ENCODE measurements at regions not wholly inside any gene's neighbourhood (a gene's known extent, or its start where the extent isn't known, plus 50 kb on each side); places are given as distances from the start of the nearest gene placed in this dataset.

GRCh38 chr6:40809627-40810026, 222.5 kb upstream of the LRFN2 start:
- Histone ChIP-seq H3K27me3 (ENCODE audit: insufficient read depth, low read length) (no peaks in the 10 kb centered on the region), H3K36me3 (ENCODE audit: insufficient read depth, low read length) (no peaks in the 10 kb centered on the region), H4K20me1 (ENCODE audit: insufficient read depth, low read length) (no peaks in the 10 kb centered on the region), H3K4me2 (ENCODE audit: low read length) (no peak overlapping the region), H3K4me3 (ENCODE audit: low read depth, low read length, poor library complexity, severe bottlenecking) (no peak overlapping the region), H2AFZ (ENCODE audit: low read length) (no peak overlapping the region), H3K27ac (ENCODE audit: low read depth, low read length, poor library complexity, severe bottlenecking) (no peak overlapping the region), H3K9me2 (ENCODE audit: low read depth, low read length) (no peaks in the 10 kb centered on the region), H3K9ac (ENCODE audit: low read length) (no peak overlapping the region), H3K9me3 (ENCODE audit: low read length) (no peaks in the 10 kb centered on the region), H3K4me1 (ENCODE audit: insufficient read depth, low read length, severe bottlenecking) (no peaks in the 10 kb centered on the region), H3K79me2 (ENCODE audit: insufficient read depth, low read length) (no peaks in the 10 kb centered on the region), H3F3A (ENCODE audit: insufficient read depth, low read length) (no peaks in the 10 kb centered on the region)
- no peak for TF ChIP-seq CTCF (IDR thresholded peaks at IDR 0.05; ENCODE audit: low read length)

- H3K27ac ChIP-seq (ENCODE audit: low read depth, low read length, poor library complexity, severe bottlenecking) = no peak overlapping the region
- H2AFZ ChIP-seq (ENCODE audit: low read length) = no peak overlapping the region
Measured at GRCh38 chr6:40807484-40807883, 220.3 kb upstream of the LRFN2 start.

GRCh38 chr6:40806256-40806864, 219.2 kb upstream of the LRFN2 start:
- H3K79me2 ChIP-seq (ENCODE audit: insufficient read depth, low read length) = no peaks in the 10 kb centered on the region

More at GRCh38 chr6:40807484-40807883, 220.3 kb upstream of the LRFN2 start:
- H3K27me3 ChIP-seq (ENCODE audit: insufficient read depth, low read length) = no peaks in the 10 kb centered on the region
- no peaks in the 10 kb centered on the region for H4K20me1 ChIP-seq (ENCODE audit: insufficient read depth, low read length)
- no peaks in the 10 kb centered on the region for H3K9me2 ChIP-seq (ENCODE audit: low read depth, low read length)
- TF ChIP-seq CTCF (IDR thresholded peaks at IDR 0.05; ENCODE audit: low read length) = no peak
- H3K9ac ChIP-seq (ENCODE audit: low read length) = no peak overlapping the region
- no peaks in the 10 kb centered on the region for H3K36me3 ChIP-seq (ENCODE audit: insufficient read depth, low read length)
- no peaks in the 10 kb centered on the region for H3K9me3 ChIP-seq (ENCODE audit: low read length)
- H3K4me1 ChIP-seq (ENCODE audit: insufficient read depth, low read length, severe bottlenecking) = no peaks in the 10 kb centered on the region
- H3K4me2 ChIP-seq (ENCODE audit: low read length) = no peak overlapping the region
- H3K4me3 ChIP-seq (ENCODE audit: low read depth, low read length, poor library complexity, severe bottlenecking) = no peak overlapping the region
- H3K79me2 ChIP-seq (ENCODE audit: insufficient read depth, low read length) = no peaks in the 10 kb centered on the region
- H3F3A ChIP-seq (ENCODE audit: insufficient read depth, low read length) = no peaks in the 10 kb centered on the region

More at GRCh38 chr6:40806256-40806864, 219.2 kb upstream of the LRFN2 start:
- H3K4me3 ChIP-seq (ENCODE audit: low read depth, low read length, poor library complexity, severe bottlenecking) = no peak overlapping the region
- no peak overlapping the region for H3K4me2 ChIP-seq (ENCODE audit: low read length)
- no peak overlapping the region for H3K9ac ChIP-seq (ENCODE audit: low read length)
- no peak overlapping the region for H2AFZ ChIP-seq (ENCODE audit: low read length)
- no peaks in the 10 kb centered on the region for H3K4me1 ChIP-seq (ENCODE audit: insufficient read depth, low read length, severe bottlenecking)
- no peaks in the 10 kb centered on the region for H4K20me1 ChIP-seq (ENCODE audit: insufficient read depth, low read length)
- H3K27me3 ChIP-seq (ENCODE audit: insufficient read depth, low read length) = no peaks in the 10 kb centered on the region
- TF ChIP-seq CTCF (IDR thresholded peaks at IDR 0.05; ENCODE audit: low read length) (no peak), EZH2 (IDR thresholded peaks at IDR 0.05; ENCODE audit: borderline replicate concordance, low read length) (no peak)
- H3K9me2 ChIP-seq (ENCODE audit: low read depth, low read length) = no peaks in the 10 kb centered on the region
- H3K9me3 ChIP-seq (ENCODE audit: low read length) = no peaks in the 10 kb centered on the region
- no peaks in the 10 kb centered on the region for H3F3A ChIP-seq (ENCODE audit: insufficient read depth, low read length)
- H3K27ac ChIP-seq (ENCODE audit: low read depth, low read length, poor library complexity, severe bottlenecking) = no peak overlapping the region
- H3K36me3 ChIP-seq (ENCODE audit: insufficient read depth, low read length) = no peaks in the 10 kb centered on the region
